GM12874 (cell line): ENCODE measurements at regions not wholly inside any gene's neighbourhood (a gene's known extent, or its start where the extent isn't known, plus 50 kb on each side); places are given as distances from the start of the nearest gene placed in this dataset.

Source experiments
- TF ChIP-seq, protein P1 (sequence below): IDR thresholded peaks from 2 replicates; pipeline ENCODE4 v1.5.1; 2011; ENCODE audit warnings: low read depth, mild to moderate bottlenecking, control low read depth, low read length, moderate library complexity; ENCODE audit not compliant: insufficient read depth

DNA sequence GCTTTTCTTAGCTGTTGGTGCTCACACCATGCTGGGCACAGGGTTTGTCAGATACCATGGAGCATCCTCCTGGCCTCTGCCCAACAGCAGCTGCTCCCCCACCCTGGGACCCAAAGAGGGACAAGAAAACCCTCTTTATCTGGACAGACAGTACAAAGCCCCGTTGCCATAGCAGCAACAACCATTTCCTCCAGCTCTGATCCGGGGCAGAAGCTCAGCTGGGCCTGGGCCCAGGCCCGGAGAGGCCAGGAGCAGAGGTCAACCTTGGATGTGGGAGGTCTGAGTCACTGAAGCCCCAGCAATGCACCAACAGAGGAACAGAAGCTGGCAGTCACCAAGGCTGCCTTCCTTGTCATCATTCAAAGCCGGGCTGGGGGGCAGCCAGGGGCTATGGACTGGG is 228.4 kb upstream of the POU3F1 start:
- TF ChIP-seq, protein P1, sequence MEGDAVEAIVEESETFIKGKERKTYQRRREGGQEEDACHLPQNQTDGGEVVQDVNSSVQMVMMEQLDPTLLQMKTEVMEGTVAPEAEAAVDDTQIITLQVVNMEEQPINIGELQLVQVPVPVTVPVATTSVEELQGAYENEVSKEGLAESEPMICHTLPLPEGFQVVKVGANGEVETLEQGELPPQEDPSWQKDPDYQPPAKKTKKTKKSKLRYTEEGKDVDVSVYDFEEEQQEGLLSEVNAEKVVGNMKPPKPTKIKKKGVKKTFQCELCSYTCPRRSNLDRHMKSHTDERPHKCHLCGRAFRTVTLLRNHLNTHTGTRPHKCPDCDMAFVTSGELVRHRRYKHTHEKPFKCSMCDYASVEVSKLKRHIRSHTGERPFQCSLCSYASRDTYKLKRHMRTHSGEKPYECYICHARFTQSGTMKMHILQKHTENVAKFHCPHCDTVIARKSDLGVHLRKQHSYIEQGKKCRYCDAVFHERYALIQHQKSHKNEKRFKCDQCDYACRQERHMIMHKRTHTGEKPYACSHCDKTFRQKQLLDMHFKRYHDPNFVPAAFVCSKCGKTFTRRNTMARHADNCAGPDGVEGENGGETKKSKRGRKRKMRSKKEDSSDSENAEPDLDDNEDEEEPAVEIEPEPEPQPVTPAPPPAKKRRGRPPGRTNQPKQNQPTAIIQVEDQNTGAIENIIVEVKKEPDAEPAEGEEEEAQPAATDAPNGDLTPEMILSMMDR = no peak

DNA sequence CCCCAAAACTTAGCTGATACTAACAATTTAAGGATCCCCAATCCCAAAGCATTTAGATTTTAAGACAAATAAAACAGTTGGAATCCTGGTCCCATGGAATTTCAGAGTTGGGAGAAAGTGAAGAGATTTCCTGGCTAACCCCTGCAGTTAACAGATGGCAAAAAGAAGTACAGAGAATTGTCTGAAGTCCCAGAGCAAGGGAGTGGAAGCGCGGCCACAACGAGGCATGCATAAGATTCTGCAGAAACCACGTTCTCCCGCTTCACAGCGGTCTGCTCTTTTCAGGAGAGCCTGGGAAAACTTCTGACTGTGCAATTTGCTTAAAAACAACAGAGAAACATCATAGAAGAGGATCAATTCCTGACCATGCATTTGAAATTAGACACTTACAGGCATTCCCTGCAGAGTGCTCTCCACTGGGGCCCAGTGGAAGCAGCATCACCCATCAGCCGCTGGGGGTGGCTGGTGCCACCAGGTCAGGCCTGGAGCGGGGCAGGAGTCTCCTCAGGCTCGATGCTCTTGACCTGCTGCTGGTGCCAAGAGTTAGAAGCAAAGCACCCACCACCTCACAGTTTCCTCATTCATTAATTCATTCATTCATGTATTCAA is 226.7 kb upstream of the POU3F1 start:
- TF ChIP-seq, protein P1 = no peak

GRCh38 chr1:38272515-38272914 is 225.9 kb upstream of the POU3F1 start:
- TF ChIP-seq, protein P1 = no peak

DNA sequence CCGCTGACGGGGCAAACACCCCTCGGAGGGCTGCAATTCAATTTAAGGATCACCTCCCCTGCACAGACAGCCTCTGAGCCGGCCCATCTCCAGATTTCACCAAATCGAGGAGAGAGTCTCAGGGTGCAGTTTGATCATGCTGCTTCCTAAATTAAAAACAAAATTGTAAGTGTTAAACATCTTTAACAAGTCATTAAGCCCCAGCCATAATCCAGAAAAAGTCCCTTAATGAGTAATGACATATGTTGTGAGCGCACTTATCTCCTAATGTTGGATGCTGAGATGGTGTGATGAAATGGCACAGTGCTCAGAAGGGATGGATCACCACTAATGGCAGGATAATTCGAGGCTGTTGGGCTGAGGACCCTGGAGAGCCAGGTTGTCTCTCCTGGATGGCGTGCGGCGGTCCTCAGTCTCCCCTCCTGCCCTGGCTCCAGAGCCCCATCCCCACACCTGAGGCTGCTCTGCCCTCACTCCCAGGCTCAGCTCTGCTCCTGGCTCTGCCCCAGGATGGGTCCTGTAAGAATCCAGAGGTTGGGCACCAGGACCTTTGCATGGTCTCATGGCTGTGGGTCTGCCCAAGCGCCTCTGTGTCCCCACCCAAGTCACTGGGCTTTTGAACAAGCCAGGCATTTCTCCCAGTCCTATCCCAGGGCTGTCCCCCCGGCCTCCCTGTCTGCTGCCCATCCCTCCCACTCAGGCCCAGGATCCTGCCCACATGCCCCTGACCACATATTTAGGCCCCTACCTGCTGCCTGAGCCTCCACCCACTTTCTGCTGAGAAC is 224.4 kb upstream of the POU3F1 start:
- TF ChIP-seq, protein P1 = no peak

DNA sequence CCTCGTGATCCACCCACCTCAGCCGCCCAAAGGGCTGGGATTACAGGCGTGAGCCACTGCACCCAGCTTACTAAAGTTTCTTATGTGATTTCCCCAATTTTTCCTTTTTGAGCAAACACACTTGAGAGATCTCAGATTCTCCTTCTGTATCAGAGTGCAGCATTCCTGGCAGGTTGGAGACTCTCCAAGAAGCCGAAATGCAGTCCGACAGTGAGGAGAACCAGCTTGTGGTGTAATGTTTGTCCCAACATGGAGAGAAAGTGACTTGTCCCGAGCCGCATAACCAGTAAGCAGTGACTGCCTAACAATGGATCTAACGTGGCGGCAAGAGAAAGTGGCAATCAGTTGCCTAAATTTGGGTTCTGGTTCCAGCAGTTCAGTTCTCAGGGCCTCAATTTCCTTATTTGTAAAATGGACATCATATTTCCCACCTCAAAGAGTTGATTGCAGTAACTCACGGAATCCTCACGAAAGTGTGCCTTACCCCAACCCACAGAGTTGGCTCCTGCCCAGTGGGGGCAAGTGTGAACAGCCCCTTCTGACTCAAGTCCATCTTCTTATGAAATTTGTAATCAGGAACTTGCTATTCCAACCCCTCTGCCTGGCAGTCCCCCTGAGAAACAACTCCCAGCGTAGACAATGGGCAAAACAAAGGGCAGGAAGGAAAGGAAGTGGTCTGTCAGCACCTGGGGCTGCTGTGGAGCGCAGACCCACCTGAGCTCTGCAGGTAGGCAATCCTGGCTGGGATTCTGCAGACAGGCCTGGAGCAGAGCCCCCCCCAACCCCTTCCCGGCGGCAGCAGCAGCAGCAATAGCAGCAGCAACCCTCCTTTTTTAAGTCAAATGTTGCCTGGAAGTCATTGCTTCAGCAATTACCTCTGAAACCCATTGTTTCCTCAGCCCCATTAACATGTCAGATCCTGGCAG is 223.6 kb upstream of the POU3F1 start:
- TF ChIP-seq, protein P1 = no peak

- TF ChIP-seq, protein P1 = no peak
Observed at GRCh38 chr1:38268226-38268625, 221.6 kb upstream of the POU3F1 start.
